ENCODE measurements at regions not wholly inside any gene's neighbourhood (a gene's known extent, or its start where the extent isn't known, plus 50 kb on each side); places are given as distances from the start of the nearest gene placed in this dataset.

DNA sequence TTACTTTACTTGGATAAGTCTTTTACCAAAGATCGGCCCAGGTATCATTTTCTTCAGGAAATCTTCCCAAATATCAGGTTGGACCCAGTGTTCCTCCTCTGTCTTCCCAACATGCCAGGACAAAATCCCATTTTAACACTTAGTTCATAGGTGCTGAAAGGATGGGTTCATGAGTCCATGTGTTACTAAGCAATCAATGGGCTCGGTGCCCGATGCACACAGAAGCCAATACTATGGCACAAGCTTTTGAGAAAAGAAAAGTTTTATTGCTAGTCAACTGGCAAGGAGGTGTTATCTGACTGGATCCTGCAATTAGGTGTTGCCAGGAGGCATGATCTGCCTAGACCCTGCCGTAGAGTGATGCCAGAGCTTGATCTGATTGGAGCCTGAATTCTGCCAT, 133.3 kb upstream of the SLC44A3 start:
- no peak overlapping the region for H3K4me3 Mint-ChIP-seq
- Histone ChIP-seq H3K36me3 (ENCODE audit: control insufficient read depth, insufficient read depth, low read length) (no peaks in the 10 kb centered on the region), H3K27me3 (ENCODE audit: control insufficient read depth, insufficient read depth, low read length) (peaks cover 7% of the 10 kb centered on the region), H3K9me3 (ENCODE audit: control insufficient read depth, insufficient read depth, low read length) (no peaks in the 10 kb centered on the region), H3K4me1 (ENCODE audit: control insufficient read depth, insufficient read depth, low read length) (no peaks in the 10 kb centered on the region), H3K27ac (ENCODE audit: low read length) (no peak overlapping the region), H3K4me3 (ENCODE audit: low read length) (no peak overlapping the region)
- no peaks in the 10 kb centered on the region for H3K36me3 Mint-ChIP-seq
- ATAC-seq (no peak), DNase-seq (no peak)
- H3K9me3 Mint-ChIP-seq: no peaks in the 10 kb centered on the region
- WGBS (ENCODE audit: insufficient coverage): 94% methylated on average over 4 of the region's 4 CpGs
- H3K27me3 Mint-ChIP-seq (ENCODE audit: low read depth in 2 of 2): peaks cover 26 to 32% of the 10 kb centered on the region in 2 donors
- intact Hi-C loops (cut with micrococcal nuclease): no loop called here
- no peak overlapping the region for H3K27ac Mint-ChIP-seq
- H3K4me1 Mint-ChIP-seq: no peaks in the 10 kb centered on the region
- TF ChIP-seq, protein P1, sequence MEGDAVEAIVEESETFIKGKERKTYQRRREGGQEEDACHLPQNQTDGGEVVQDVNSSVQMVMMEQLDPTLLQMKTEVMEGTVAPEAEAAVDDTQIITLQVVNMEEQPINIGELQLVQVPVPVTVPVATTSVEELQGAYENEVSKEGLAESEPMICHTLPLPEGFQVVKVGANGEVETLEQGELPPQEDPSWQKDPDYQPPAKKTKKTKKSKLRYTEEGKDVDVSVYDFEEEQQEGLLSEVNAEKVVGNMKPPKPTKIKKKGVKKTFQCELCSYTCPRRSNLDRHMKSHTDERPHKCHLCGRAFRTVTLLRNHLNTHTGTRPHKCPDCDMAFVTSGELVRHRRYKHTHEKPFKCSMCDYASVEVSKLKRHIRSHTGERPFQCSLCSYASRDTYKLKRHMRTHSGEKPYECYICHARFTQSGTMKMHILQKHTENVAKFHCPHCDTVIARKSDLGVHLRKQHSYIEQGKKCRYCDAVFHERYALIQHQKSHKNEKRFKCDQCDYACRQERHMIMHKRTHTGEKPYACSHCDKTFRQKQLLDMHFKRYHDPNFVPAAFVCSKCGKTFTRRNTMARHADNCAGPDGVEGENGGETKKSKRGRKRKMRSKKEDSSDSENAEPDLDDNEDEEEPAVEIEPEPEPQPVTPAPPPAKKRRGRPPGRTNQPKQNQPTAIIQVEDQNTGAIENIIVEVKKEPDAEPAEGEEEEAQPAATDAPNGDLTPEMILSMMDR (IDR thresholded peaks at IDR 0.05): no peak

GRCh38 chr1:94684690-94685250, 135.4 kb upstream of the SLC44A3 start:
- no peak for DNase-seq
- 48% methylated on average over 6 of the region's 7 CpGs for WGBS (ENCODE audit: insufficient coverage)

DNA sequence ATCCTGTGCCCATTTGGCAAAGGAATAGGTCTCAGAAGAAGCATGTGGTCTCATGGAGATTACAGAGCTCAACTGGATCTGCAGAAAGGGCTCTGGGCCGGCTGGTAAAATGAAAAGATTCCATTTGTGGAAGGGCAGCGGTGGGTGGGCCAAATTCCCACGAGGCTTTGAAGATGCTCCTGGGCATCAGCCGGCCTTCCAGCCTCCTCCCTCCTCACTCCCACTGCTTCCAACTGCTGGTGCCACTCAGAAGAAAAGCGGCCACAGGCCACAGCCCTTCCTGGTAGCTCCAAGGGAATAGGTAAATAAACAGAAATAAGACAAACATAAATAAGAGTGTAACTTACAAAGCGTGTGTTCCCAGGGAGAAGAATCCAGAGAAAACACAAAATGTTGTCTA, 136.3 kb upstream of the SLC44A3 start:
- no peak overlapping the region for H3K4me3 Mint-ChIP-seq
- H3K27me3 ChIP-seq (ENCODE audit: control insufficient read depth, insufficient read depth, low read length): peaks cover 4% of the 10 kb centered on the region
- H3K4me1 ChIP-seq (ENCODE audit: control insufficient read depth, insufficient read depth, low read length): no peaks in the 10 kb centered on the region
- intact Hi-C loops (cut with micrococcal nuclease): no loop called here
- TF ChIP-seq, protein P1 (IDR thresholded peaks at IDR 0.05): no peak
- DNase-seq (no peak), ATAC-seq (no peak)
- peaks cover 20 to 48% of the 10 kb centered on the region in 2 donors for H3K27me3 Mint-ChIP-seq (ENCODE audit: low read depth in 2 of 2)
- no peak overlapping the region for H3K27ac Mint-ChIP-seq
- no peaks in the 10 kb centered on the region for H3K9me3 Mint-ChIP-seq
- no peak overlapping the region for H3K27ac ChIP-seq (ENCODE audit: low read length)
- no peaks in the 10 kb centered on the region for H3K36me3 ChIP-seq (ENCODE audit: control insufficient read depth, insufficient read depth, low read length)
- 76% methylated on average over 6 of the region's 6 CpGs for WGBS (ENCODE audit: insufficient coverage)
- H3K9me3 ChIP-seq (ENCODE audit: control insufficient read depth, insufficient read depth, low read length): no peaks in the 10 kb centered on the region
- no peaks in the 10 kb centered on the region for H3K36me3 Mint-ChIP-seq
- no peaks in the 10 kb centered on the region for H3K4me1 Mint-ChIP-seq
- H3K4me3 ChIP-seq (ENCODE audit: low read length): no peak overlapping the region

More at GRCh38 chr1:94684690-94685250, 135.4 kb upstream of the SLC44A3 start:
- Histone ChIP-seq H3K9me3 (ENCODE audit: control insufficient read depth, insufficient read depth, low read length) (no peaks in the 10 kb centered on the region), H3K27me3 (ENCODE audit: control insufficient read depth, insufficient read depth, low read length) (peaks cover 4% of the 10 kb centered on the region), H3K4me1 (ENCODE audit: control insufficient read depth, insufficient read depth, low read length) (no peaks in the 10 kb centered on the region), H3K36me3 (ENCODE audit: control insufficient read depth, insufficient read depth, low read length) (no peaks in the 10 kb centered on the region), H3K4me3 (ENCODE audit: low read length) (no peak overlapping the region), H3K27ac (ENCODE audit: low read length) (no peak overlapping the region)
- intact Hi-C loops (cut with micrococcal nuclease): no loop called here
- Mint-ChIP-seq H3K27me3 (ENCODE audit: low read depth in 2 of 2) (peaks cover 19 to 40% of the 10 kb centered on the region in 2 donors), H3K36me3 (no peaks in the 10 kb centered on the region), H3K27ac (no peak overlapping the region), H3K9me3 (no peaks in the 10 kb centered on the region), H3K4me3 (no peak overlapping the region), H3K4me1 (no peaks in the 10 kb centered on the region)
- TF ChIP-seq, protein P1 (IDR thresholded peaks at IDR 0.05): no peak
- no peak for ATAC-seq

DNA sequence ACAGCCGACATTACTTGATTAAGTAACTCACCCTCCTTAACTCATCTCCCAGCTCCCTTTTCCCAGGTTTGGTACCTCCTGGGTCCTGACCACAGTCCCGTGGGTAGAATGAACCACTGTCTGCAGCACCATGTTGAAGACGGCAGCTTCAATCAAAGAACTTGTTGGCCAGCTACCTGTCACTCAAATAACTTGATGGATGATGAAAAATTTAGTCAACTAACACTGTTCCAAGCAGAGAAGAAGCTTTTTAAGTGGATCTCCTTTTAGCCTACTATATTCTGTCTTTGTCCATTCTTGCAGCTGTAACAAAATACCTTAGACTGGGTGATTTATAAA, 138.4 kb upstream of the F3 start:
- TF ChIP-seq, protein P1 (IDR thresholded peaks at IDR 0.05): no peak
- H3K27ac Mint-ChIP-seq: no peak overlapping the region
- no peaks in the 10 kb centered on the region for H3K4me1 Mint-ChIP-seq
- Histone ChIP-seq H3K9me3 (ENCODE audit: control insufficient read depth, insufficient read depth, low read length) (no peaks in the 10 kb centered on the region), H3K27ac (ENCODE audit: low read length) (no peak overlapping the region), H3K4me1 (ENCODE audit: control insufficient read depth, insufficient read depth, low read length) (no peaks in the 10 kb centered on the region), H3K4me3 (ENCODE audit: low read length) (no peak overlapping the region), H3K36me3 (ENCODE audit: control insufficient read depth, insufficient read depth, low read length) (no peaks in the 10 kb centered on the region), H3K27me3 (ENCODE audit: control insufficient read depth, insufficient read depth, low read length) (peaks cover 4% of the 10 kb centered on the region)
- no peak overlapping the region for H3K4me3 Mint-ChIP-seq
- WGBS (ENCODE audit: insufficient coverage): 88% methylated on average over 3 of the region's 3 CpGs
- intact Hi-C loops (cut with micrococcal nuclease): no loop called here
- H3K36me3 Mint-ChIP-seq: no peaks in the 10 kb centered on the region
- H3K9me3 Mint-ChIP-seq: no peaks in the 10 kb centered on the region
- ATAC-seq (no peak), DNase-seq (no peak)
- peaks cover 15 to 58% of the 10 kb centered on the region in 2 donors for H3K27me3 Mint-ChIP-seq (ENCODE audit: low read depth in 2 of 2)
